GM19240 (cell line): ENCODE measurements at regions not wholly inside any gene's neighbourhood (a gene's known extent, or its start where the extent isn't known, plus 50 kb on each side); places are given as distances from the start of the nearest gene placed in this dataset.
"Not testable (repeated sequence)": the region's sequence is repeated elsewhere in the genome, so short reads cannot be mapped to it uniquely, and the experiment has no call there.

ENCODE experiments used
- DNase-seq: peaks from one replicate; pipeline ENCODE4 v3.0.0; 2011; ENCODE audit warnings: low spot score; ENCODE audit not compliant: insufficient read length

- DNase-seq: no peak
These were observed 81.1 kb downstream of the CD200R1L start for GRCh38 chr3:112765531-112765930.

- no peak for DNase-seq
These were observed 83.4 kb downstream of the CD200R1L start for GRCh38 chr3:112763258-112763657.

GRCh38 chr3:112761062-112761638, 85.5 kb downstream of the CD200R1L start:
- DNase-seq: no peak

- DNase-seq: no peak
These were observed 87.0 kb downstream of the CD200R1L start for GRCh38 chr3:112759681-112760080.

- no peak for DNase-seq
These were observed 87.5 kb downstream of the CD200R1L start for GRCh38 chr3:112759210-112759609.

GRCh38 chr3:112757197-112757596, 89.5 kb downstream of the CD200R1L start:
- no peak for DNase-seq

- DNase-seq: no peak
These were observed 90.6 kb downstream of the CD200R1L start for GRCh38 chr3:112755845-112756613.

- not testable (repeated sequence) for DNase-seq
These were observed 91.6 kb downstream of the CD200R1L start for GRCh38 chr3:112755046-112755445.

GRCh38 chr3:112751564-112752512, 94.8 kb downstream of the CD200R1L start:
- DNase-seq: no peak

- no peak for DNase-seq
These were observed 95.6 kb downstream of the CD200R1L start for GRCh38 chr3:112751061-112751460.

- no peak for DNase-seq
These were observed 99.0 kb downstream of the CD200R1L start for GRCh38 chr3:112747624-112748023.

GRCh38 chr3:112746675-112747280, 99.9 kb downstream of the CD200R1L start:
- DNase-seq: no peak

- no peak for DNase-seq
These were observed 101.0 kb downstream of the CD200R1L start for GRCh38 chr3:112745567-112746248.

- no peak for DNase-seq
These were observed 101.7 kb downstream of the CD200R1L start for GRCh38 chr3:112744825-112745566.

- DNase-seq: no peak
These were observed 102.6 kb downstream of the CD200R1L start for GRCh38 chr3:112744106-112744505.

- no peak for DNase-seq
These were observed 102.0 kb upstream of the CCDC80 start for GRCh38 chr3:112742934-112743333.

- no peak for DNase-seq
These were observed 101.0 kb upstream of the CCDC80 start for GRCh38 chr3:112741983-112742382.

- no peak for DNase-seq
These were observed 99.9 kb upstream of the CCDC80 start for GRCh38 chr3:112740835-112741234.

- no peak for DNase-seq
These were observed 98.5 kb upstream of the CCDC80 start for GRCh38 chr3:112739252-112739965.

- DNase-seq: no peak
These were observed 97.4 kb upstream of the CCDC80 start for GRCh38 chr3:112738366-112738765.
